Vagina (tissue), 2 donors: ENCODE measurements at regions not wholly inside any gene's neighbourhood (a gene's known extent, or its start where the extent isn't known, plus 50 kb on each side); places are given as distances from the start of the nearest gene placed in this dataset.

Experiments used
- POLR2A ChIP-seq, 2 donors: fragments of 450-650 bp; IDR thresholded peaks; one replicate each; pipeline ENCODE4 v1.6.1; 2017; ENCODE audit warnings: antibody characterized with exemption in 2 of 2, mild to moderate bottlenecking in 2 of 2, moderate library complexity in 2 of 2
- TF ChIP-seq, protein P1 (sequence below), 3 experiments: fragments of 450-650 bp in 2 of 3; fragments of 200-600 bp in 1 of 3; sonication (generic) in 1 of 3; IDR thresholded peaks; one replicate each; pipeline ENCODE4 v1.5.1; 2017 to 2019; ENCODE audit warnings: antibody characterized with exemption in 3 of 3, mild to moderate bottlenecking in 2 of 3, moderate library complexity in 2 of 3

DNA sequence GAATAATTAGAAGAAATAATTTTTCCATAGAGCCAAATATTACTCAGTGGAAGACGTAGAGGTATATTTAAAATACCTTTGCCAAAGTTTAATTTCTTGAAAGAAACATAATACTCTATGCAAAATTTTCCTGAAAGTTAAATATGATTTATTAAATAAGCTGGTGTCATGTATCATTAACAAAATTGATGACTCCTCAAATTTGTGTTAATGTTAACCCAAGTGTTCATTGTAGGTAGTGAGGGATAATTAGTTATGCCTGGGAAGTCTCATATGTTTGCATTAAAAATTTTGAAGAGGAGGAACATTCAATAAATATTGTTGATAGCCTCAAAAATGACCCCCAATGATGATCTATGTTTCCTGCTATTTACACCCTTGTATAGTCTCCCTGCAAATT, 292.7 kb upstream of the AMOT start:
- TF ChIP-seq, protein P1, sequence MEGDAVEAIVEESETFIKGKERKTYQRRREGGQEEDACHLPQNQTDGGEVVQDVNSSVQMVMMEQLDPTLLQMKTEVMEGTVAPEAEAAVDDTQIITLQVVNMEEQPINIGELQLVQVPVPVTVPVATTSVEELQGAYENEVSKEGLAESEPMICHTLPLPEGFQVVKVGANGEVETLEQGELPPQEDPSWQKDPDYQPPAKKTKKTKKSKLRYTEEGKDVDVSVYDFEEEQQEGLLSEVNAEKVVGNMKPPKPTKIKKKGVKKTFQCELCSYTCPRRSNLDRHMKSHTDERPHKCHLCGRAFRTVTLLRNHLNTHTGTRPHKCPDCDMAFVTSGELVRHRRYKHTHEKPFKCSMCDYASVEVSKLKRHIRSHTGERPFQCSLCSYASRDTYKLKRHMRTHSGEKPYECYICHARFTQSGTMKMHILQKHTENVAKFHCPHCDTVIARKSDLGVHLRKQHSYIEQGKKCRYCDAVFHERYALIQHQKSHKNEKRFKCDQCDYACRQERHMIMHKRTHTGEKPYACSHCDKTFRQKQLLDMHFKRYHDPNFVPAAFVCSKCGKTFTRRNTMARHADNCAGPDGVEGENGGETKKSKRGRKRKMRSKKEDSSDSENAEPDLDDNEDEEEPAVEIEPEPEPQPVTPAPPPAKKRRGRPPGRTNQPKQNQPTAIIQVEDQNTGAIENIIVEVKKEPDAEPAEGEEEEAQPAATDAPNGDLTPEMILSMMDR (IDR thresholded peaks at IDR 0.05) = no peak
- TF ChIP-seq POLR2A (IDR thresholded peaks at IDR 0.05) = no peak
